H1 (cell line): ENCODE measurements at regions not wholly inside any gene's neighbourhood (a gene's known extent, or its start where the extent isn't known, plus 50 kb on each side); places are given as distances from the start of the nearest gene placed in this dataset.

Source experiments
- EZH2 ChIP-seq: fragments of 200-600 bp; sonication (generic); IDR thresholded peaks from 2 replicates; pipeline ENCODE4 v1.7.1; 2012; ENCODE audit warnings: low read depth, mild to moderate bottlenecking, moderate library complexity, low read length, inconsistent platforms; ENCODE audit not compliant: severe bottlenecking
- GTF2F1 ChIP-seq: IDR thresholded peaks from 2 replicates; pipeline ENCODE4 v1.6.1; 2012; ENCODE audit warnings: low read depth, low read length, improper control_type of control experiment, borderline replicate concordance
- KDM5A ChIP-seq: fragments of 200-600 bp; IDR thresholded peaks from 2 replicates; pipeline ENCODE4 v1.7.1; 2012; ENCODE audit warnings: mild to moderate bottlenecking, low read length, inconsistent platforms, mixed read lengths
- TF ChIP-seq, protein P1 (sequence below): fragments of 300-600 bp; sonication (generic); IDR thresholded peaks from 2 replicates; pipeline ENCODE4 v1.7.1; 2012; ENCODE audit warnings: low read length, moderate library complexity, mild to moderate bottlenecking, inconsistent platforms; ENCODE audit not compliant: insufficient replicate concordance

GRCh38 chr1:238104752-238105151, 214.0 kb upstream of the ZP4 start (continued):
- TF ChIP-seq, protein P1, sequence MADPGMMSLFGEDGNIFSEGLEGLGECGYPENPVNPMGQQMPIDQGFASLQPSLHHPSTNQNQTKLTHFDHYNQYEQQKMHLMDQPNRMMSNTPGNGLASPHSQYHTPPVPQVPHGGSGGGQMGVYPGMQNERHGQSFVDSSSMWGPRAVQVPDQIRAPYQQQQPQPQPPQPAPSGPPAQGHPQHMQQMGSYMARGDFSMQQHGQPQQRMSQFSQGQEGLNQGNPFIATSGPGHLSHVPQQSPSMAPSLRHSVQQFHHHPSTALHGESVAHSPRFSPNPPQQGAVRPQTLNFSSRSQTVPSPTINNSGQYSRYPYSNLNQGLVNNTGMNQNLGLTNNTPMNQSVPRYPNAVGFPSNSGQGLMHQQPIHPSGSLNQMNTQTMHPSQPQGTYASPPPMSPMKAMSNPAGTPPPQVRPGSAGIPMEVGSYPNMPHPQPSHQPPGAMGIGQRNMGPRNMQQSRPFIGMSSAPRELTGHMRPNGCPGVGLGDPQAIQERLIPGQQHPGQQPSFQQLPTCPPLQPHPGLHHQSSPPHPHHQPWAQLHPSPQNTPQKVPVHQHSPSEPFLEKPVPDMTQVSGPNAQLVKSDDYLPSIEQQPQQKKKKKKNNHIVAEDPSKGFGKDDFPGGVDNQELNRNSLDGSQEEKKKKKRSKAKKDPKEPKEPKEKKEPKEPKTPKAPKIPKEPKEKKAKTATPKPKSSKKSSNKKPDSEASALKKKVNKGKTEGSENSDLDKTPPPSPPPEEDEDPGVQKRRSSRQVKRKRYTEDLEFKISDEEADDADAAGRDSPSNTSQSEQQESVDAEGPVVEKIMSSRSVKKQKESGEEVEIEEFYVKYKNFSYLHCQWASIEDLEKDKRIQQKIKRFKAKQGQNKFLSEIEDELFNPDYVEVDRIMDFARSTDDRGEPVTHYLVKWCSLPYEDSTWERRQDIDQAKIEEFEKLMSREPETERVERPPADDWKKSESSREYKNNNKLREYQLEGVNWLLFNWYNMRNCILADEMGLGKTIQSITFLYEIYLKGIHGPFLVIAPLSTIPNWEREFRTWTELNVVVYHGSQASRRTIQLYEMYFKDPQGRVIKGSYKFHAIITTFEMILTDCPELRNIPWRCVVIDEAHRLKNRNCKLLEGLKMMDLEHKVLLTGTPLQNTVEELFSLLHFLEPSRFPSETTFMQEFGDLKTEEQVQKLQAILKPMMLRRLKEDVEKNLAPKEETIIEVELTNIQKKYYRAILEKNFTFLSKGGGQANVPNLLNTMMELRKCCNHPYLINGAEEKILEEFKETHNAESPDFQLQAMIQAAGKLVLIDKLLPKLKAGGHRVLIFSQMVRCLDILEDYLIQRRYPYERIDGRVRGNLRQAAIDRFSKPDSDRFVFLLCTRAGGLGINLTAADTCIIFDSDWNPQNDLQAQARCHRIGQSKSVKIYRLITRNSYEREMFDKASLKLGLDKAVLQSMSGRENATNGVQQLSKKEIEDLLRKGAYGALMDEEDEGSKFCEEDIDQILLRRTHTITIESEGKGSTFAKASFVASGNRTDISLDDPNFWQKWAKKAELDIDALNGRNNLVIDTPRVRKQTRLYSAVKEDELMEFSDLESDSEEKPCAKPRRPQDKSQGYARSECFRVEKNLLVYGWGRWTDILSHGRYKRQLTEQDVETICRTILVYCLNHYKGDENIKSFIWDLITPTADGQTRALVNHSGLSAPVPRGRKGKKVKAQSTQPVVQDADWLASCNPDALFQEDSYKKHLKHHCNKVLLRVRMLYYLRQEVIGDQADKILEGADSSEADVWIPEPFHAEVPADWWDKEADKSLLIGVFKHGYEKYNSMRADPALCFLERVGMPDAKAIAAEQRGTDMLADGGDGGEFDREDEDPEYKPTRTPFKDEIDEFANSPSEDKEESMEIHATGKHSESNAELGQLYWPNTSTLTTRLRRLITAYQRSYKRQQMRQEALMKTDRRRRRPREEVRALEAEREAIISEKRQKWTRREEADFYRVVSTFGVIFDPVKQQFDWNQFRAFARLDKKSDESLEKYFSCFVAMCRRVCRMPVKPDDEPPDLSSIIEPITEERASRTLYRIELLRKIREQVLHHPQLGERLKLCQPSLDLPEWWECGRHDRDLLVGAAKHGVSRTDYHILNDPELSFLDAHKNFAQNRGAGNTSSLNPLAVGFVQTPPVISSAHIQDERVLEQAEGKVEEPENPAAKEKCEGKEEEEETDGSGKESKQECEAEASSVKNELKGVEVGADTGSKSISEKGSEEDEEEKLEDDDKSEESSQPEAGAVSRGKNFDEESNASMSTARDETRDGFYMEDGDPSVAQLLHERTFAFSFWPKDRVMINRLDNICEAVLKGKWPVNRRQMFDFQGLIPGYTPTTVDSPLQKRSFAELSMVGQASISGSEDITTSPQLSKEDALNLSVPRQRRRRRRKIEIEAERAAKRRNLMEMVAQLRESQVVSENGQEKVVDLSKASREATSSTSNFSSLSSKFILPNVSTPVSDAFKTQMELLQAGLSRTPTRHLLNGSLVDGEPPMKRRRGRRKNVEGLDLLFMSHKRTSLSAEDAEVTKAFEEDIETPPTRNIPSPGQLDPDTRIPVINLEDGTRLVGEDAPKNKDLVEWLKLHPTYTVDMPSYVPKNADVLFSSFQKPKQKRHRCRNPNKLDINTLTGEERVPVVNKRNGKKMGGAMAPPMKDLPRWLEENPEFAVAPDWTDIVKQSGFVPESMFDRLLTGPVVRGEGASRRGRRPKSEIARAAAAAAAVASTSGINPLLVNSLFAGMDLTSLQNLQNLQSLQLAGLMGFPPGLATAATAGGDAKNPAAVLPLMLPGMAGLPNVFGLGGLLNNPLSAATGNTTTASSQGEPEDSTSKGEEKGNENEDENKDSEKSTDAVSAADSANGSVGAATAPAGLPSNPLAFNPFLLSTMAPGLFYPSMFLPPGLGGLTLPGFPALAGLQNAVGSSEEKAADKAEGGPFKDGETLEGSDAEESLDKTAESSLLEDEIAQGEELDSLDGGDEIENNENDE, result no peak
- TF ChIP-seq GTF2F1, result no peak
- TF ChIP-seq EZH2, result no peak
- no peak for TF ChIP-seq KDM5A
